Inflammatory macrophage (primary cell): ENCODE measurements at regions not wholly inside any gene's neighbourhood (a gene's known extent, or its start where the extent isn't known, plus 50 kb on each side); places are given as distances from the start of the nearest gene placed in this dataset.

Source experiments
- DNase-seq, 2 donors: peaks; one replicate each; pipeline ENCODE4 v3.0.0-alpha.2; 2020 to 2022

DNA sequence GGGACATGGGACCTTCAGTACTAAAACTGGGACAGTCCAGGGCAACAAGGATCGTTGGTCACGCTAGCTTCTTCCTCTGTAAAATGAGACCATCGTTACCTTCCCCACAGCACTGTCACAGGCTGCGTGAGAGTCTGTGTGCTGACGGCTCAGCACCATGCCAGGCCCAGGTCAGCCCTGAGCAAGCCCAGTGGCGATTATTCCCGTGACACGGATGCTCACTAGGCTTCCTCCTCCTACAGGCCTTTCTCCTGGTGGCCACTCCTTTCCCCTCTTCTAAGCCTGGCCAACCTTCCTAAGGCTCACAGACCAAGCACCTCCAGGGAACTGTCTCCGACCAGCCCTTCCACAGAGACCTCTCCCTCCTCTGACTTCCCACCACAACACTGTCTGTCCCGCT lies 69.3 kb upstream of the RUNX3 start:
- no peak for DNase-seq

DNA sequence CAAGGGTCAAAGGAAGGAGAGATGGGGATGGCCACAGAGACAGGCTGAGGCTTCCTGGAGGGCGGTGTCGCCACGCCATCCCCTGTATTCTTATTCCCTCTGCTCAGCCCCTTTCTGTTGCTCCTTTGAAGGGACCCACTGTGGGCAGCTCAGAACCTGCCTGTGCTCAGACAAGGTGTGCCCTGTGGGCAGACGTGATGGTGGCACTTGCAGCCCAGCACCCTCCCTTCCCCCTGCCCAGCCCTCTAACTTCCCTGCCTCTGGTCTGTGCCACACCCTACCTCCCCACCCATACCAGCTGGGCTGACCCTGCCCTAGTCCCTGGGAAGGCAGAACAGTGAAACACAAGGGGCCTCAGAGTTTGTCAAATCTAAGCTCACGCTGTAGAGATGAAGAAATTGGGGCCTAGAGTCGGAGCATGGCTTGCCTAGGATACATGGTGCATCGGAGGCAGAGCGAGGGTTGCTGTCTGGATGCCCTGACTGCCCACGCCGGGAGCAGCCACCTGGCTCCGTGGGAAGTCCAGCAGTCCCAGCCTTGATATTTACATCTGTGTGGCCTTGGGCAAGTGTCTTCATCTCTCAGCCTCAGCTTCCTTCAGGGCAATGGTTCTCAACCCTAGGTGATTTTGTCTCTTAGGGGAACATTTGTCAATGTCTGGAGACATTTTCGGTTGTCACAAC lies 68.6 kb upstream of the RUNX3 start:
- DNase-seq: no peak

DNA sequence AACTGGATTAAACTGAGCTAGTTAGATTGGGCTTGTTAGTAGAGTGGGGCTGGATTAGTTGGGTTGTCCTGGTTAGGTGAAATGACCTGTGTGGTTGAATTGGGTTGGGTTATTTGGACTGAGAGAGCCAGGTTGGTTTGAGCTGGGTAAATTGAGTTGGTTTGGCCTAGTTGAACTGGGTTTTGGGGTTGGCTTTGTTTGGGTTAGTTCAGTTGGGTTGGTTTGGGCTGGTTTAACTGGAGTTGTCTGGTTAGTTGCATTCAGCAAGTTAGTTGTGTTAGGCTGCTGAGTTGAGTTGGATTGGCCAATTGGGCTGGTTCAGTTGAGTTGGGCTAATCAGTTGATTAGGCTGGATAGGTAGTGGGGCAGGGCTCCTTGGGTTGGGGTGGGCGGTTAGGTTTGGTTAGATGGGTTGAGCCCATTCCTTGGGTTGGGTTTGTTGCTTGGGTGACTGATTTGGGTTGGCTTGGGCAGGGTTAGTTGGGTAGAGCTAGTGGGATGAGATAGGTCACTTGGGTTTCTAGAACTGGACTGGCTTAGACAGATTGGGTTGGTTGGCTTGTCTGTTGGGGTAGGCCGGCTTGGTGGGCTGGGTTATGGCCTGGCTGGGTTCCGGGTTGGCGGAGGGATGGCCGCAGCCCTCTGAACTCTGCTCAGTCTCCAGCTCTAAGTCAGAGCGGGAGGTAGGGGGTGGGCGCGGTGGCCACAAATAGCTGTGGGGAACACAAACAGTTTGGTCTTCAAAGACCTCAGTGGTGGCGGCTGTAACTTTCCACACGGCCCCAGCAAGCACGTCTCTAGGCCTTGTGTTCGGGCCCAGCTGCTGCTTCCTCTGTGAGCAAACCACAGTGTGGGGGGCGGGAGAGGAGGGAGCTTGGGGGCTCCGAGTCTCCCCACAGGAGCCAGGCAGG lies 67.2 kb upstream of the RUNX3 start:
- no peak for DNase-seq

DNA sequence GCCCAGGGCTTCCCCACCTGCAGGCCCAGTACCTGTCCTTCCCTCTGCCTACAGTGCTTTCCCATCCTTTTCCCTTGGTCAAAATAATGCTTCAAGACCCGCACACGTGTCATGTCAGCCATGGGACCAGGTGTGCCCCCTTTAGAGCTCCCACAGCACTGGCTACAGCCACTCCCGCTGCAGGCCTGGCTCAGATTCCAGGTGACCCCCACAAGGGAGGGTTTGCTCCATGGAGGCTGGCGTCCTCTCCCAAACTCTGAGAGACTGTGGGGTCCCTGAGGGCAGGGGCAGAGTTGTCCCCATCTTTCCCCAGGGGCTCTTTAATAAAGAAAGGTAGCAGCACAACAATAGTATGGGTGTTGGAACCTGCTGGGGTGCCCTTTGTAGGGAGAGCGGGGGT lies 66.4 kb upstream of the RUNX3 start:
- DNase-seq: no peak

DNA sequence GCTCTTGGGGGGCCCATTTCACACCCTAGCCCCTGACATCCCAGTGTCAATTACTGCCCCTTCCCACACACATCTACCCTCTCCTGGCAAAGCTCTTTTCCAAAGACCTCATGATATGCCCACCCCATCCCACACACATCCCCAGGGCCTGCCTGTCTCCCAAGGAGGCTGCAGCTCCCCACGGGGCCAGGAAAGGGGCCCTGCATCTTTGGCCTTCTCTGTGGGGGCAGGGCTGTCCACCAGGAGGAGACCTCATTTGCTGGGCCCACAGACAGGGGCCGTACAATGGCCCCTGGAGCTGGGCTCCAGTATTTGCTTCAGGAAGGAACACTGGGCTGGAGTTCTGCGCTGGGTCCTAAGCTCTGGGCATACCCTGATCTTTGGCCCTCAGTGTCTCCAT lies 65.6 kb upstream of the RUNX3 start:
- no peak for DNase-seq

DNA sequence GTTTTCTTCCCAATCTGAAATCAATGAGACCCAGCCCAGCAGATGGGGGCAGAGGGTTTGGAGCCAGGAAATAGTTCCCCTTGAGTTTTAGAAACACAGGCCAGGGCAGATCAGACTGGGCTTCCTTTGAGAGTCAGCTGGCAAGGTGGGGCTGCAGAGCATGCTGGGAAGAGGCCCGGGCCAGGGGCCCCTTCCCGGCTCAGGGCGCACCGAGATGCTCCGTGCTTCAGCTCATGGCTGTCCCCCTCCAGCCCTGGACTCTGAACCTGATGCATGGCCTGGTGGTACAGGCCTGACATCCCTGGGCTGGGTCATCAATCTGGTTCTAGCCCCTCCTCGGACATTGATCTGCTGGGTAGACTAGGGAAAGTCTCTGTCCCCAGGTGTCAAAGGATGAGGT lies 65.1 kb upstream of the RUNX3 start:
- no peak for DNase-seq

DNA sequence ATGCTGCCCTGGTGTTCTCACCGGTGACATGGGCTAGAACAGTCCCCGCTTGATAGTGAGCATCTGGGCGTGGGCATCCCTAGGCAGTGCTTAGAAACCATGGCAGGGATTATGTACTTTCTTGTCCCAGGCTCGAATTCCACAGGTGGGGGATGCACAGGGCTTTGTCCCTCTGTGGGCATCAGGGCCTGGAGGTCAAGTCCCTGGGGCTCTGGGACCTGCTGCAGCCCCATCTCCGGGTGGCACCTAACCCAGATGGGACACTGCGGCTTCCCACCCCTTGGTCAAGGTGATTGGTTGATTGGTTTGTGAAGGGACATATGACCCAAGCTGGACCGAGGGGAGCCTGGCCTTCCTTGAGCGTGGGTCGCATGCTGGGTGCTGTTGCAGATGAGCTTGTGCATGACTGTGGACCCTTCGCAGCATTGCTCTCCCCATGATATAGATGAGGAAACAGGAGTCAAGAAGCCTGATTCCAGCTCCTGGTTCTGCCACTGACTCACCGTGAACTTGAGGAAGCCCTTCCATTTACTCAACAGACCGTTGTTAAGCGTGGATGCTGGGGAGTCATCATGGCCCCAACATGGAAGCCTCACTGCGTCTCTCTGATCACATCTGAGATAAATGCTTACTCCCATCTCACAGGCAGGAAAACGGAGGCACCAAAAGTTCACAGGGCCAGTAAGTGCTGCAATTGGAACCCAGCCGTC lies 64.0 kb upstream of the RUNX3 start:
- DNase-seq: peak in 1 of 2 donors; percentile 26

DNA sequence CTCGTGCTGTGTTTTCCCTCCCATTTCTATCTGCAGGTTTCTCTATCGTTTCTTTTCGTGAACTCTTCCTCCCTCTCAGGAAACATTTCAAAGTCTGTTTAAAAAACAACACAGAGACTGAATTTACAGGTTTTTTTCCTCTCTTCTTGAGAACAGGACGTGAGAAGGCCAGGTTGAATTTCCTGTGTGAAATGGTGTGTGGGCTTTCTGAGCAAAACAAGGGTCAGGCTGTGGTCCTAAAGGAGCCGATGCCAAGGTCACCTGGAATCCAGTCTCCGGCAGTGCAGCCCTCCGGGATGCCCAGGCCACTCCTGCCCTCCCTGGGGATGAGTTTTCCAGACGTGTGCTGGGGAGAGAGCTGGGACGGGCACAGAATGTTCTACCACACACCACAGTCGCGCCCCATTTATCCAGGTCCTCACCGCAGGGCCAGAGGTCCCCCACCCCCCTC lies 62.7 kb upstream of the RUNX3 start:
- no peak for DNase-seq

DNA sequence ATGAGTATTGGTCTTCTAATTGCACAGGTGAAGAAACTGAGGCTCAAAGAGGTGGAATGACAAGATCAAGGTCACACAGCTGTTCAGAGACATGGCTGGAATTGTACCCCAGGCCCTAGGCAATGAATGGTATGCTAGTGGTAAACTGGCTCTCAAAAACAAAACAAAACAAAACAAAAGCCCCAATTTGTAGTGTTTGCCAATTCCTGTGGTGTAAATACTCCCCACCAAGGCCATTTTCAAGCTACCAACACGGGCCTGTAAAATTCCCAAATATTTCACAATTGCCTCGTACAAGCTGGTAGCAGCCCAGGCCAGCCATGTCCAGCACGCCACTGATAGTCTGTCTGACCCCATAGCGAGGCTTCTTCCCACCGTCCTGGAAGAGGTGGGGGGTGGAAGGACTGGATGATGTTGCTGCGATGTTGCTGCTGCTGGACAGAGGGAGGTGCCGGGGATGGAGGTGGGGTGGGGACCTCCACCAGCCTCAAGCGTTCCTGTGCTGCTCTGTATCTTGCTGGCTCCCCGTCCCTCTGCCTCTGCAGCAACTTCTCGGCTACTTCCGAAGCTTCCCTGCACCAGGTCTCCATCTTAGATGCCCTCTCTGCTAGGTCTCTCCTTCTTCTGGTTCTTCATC lies 62.2 kb upstream of the RUNX3 start:
- DNase-seq: no peak

DNA sequence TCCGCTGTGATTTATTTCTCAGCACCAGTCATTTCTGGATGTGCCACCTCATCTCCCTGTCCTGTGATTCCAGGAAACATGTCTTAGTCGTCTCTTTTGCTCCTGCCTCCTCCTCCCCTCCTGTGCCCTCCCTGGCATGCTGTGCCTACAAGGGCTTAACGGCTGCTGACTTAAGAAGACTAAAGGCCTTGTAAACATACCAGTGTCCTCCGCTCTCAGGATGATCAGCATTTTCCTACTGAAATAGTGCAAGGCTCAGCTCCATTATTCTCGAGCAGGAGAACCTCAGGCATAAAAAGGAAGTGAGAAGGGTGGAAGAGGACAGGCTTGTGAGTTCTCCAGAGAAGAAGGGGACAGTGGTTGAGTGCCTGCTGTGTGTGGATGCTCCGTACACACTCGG lies 61.6 kb upstream of the RUNX3 start:
- no peak for DNase-seq

DNA sequence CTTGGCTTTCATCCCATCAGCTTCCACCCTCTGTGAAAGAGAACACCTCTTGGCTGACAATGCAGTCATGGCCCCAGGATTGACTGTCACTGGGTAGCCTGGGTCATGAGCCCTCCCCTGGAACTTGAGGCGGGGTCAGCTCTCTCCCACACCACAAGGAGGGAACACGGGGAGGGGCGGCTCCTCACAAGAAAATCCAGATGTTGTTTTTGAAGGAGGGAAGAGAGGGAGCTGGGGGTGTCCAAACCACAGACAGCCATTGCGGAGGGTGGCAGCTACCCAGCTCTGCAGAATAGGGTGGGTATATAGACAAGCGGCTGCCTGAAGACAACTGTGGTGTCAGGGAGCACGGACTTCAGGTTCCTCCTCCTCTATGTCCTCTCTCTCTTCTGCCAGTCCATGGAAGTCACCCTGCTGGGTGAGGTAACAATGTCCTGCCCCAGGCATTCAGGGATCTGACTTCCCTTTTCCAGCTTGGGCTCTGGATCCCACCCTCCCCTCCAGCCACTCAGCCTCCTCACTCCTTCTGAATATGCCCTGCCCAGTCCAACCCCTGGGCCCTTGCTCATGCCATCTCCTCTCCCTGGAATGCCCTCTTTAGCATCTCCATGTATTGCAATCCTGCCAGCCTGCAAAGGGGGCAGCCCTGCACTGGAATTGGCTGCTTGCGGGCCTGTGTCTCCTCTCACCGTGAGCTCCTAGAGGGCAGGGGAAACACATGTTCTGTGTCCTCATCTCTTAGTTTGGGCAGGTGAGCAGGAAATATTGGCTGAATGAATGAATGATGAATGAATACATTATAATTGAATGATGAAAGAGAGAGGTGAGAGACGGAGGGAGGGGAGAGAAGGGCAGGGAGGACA lies 60.9 kb upstream of the RUNX3 start:
- no peak for DNase-seq

DNA sequence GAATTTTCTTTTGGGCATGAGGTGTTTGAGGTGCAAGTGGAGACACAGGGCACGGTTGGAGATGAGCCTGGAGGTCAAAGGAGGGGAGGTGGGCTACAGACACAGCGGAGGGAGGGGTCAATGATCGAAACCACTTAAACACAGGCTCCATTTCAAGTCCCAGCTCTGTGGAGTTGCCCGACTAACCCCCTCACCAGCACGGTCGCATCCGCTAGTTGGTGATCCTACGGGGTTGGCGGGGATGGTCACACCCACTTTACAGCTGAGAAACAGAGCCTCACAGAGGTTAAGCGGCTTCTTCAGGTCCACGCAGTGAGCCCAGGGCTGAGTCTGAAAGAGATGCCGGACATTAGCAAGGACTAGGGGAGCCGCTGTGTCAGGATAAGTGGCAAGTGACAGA lies 60.1 kb upstream of the RUNX3 start:
- DNase-seq: no peak

DNA sequence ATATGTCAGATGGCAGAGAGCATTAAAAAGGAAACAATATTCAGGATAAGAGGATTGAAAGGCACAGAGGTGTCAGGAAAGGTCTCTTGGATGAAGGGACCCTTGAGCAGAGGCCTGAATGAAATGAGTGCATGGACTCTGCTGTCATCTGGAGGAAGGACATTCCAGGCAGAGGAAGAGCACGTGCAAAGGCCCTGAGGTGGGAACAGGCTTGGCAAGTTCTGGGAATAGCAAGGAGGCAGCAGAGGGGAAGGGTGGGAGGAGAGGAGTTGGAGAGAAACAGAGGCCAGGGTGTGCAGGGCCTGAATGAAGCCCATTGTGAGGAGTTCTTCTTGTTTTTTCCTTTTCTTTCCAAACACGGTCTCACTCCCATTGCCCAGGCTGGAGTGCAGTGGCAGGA lies 59.0 kb upstream of the RUNX3 start:
- no peak for DNase-seq

DNA sequence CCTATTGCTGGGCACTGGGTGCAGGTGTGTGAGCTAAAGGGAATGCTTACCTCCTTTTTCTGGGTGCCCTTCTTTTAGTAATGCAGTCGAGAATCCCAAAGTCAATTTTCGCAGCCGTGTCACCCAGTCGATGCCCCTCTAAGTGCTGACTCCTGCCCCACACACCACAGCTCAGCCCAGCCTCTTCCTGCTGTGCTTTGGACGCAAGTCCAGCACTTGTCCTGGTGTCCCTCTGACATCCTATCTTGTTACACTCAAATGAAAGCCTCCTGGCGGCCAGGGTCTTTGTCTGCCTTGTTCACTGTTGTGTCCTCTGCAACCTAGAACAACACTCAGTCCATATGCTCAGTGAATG lies 58.5 kb upstream of the RUNX3 start:
- DNase-seq: no peak

DNA sequence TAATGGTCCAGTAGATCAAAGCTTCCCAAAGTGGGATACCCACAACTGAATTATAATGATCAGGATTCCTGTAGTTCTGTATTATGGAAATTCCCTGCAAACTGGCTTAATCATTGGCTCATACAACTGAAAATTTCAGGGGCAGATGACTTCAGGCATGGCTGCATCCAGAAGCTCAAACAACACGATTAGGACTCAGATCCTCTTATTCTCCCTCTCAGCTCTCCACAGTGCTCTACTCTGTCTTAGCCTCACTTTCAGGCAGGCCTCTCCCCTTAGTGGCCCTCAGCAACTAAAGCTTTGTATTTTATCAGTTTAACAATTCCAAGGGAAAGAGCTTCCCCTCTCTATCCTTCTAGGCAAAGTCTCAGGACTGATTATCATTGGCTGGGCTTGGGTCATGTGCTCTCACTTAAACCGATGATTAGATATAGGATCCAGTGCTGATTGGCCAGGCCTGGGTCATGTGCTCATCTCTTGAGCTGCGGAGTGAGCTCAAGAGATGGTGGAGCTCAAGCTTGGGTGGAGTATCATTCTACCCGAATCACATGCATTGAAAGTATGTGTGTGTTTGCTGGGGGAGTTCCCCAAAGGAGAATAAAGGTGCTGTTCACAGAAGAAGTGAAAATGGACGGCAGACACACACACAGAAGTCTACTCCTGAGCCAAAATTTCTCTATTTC lies 57.9 kb upstream of the RUNX3 start:
- DNase-seq: no peak

DNA sequence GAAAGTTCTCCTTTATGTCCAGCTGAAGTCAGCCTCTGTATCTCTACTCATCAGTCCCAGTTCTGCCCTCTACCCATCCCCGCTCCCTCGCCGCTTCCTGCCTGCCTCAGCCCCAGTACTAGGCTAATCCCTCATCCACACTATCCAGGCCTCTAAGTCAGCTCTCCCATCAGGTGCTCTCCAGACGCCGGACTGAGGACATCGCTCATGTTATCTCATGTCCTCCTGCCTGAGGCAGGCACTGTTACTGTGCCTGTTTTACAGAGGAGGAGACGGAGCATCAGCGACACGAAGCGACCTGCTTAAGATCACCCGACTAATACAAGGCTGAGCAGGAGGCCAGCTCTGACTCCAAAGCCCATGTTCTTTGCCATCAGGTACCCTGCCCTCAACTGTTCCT lies 57.3 kb upstream of the RUNX3 start:
- DNase-seq: no peak

DNA sequence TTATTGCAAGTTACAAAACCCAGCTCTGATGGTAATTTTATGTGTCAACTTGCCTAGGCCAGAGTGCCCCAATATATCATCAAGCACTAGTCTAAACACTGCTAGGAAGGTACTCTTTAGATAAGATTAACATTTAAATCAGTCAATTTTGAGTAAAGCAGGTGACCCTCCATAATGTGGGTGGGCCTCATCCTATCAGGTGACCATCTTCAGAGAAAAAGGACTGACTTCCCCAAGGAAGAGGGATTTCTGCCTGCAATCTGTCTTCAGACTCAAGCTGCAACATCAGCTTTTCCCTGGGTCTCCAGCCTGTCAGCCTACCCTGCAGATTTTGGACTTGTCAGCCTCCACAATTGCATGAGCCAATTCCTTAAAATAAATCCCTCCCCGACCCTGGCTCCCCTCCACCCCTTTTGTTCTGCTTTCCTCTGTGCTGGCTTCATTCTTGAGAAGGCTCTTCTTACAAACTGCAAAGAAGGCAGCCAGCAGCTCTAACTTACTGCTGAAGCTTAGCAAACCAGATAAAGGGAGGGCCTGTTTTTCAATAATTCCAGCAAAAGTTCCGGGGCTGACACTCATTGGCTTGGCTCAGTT lies 56.4 kb upstream of the RUNX3 start:
- peak; percentile 51 to 78 for DNase-seq

DNA sequence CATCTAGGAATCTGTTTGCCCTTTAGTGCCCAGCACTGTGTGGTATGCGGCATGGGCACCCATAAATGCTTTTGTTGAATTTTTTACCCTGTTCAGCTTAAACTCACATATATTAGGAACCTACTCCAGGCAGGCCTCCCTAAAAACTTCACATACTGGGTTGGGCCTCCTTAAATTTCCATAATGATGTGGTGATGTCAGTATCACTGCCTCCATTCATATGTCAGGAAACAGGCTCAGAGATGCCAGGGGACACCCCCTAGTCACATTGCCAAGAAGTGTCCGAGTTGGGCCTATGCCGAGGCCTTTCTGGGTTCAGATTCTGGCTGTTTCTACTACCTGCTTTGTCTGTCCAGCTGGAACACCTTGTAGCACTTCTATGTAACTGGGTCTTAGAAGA lies 55.7 kb upstream of the RUNX3 start:
- no peak for DNase-seq

DNA sequence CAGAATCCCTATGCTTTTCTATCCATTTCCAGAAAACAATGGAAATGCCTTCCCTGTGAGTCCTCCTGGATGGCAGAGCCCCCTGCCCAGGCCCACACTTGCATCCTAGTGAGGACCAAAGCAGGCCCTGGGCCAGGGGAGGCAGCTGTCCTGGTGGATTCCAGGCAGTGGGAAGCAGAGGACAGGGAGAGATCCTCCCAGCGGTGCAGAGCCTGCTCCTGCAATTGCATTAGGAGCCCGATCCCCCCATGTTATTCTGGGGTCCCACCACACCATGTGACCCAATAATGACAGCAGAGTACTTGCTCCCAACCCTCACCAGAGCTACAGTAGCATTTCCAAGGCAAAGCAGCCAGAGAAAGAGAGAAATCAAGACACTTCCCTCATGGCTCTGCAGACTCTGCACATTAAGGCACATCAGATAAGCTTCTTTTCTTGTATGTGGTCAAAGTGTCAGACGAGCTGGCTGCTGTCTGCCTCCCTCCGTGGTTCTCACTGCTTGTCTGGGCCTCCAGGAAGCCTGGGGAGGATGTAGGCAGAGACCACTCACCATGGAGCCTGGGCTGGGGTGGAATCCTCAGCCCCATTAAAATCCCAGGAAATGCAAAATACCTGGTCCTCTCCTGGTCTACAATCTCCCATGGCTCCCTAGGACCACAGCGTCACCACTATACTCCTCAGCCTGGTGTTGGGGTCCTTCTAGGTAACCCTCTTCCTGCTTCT lies 54.9 kb upstream of the RUNX3 start:
- DNase-seq: no peak

DNA sequence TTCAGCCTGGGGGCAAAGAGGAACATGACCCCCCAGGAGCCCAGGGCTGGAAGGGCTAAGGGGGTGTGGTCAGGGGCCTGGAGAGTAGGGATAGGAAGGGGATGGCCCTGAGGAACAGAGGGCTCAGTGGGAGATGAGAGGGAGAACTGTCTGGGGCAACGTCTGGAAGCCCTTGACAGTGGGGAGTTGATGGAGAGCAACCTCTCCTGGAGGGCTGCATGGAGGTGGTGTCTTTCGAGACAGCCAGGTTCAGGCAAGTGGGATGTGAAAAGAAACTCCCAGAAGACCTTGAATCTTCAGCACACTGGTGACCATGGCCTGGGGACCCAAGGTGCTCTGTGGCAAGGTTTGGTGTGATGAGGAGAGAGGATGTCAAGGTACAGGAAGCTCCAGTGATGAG lies 54.2 kb upstream of the RUNX3 start:
- DNase-seq: no peak
